Small intestine (tissue), 7 donors: ENCODE measurements at regions not wholly inside any gene's neighbourhood (a gene's known extent, or its start where the extent isn't known, plus 50 kb on each side); places are given as distances from the start of the nearest gene placed in this dataset.

Experiments
- DNase-seq, 2 donors: peaks; one replicate each; pipeline versions ENCODE4 v3.0.0 to v3.0.0-alpha.2; 2013
- FAIRE-seq: peaks from 2 replicates; lab custom pipeline; 2012; peaks lifted over from hg19 to GRCh38; lab: Jason Lieb, UNC
- H3K27ac ChIP-seq, 3 donors: one replicate each; pipeline ENCODE4 v1.5.1; 2013; ENCODE audit warnings: low read length in 2 of 3, mild to moderate bottlenecking in 2 of 3, control low read depth in 1 of 3, inconsistent platforms in 1 of 3, low read depth in 1 of 3, moderate library complexity in 1 of 3
- H3K27me3 ChIP-seq, 3 donors: one replicate each; pipeline ENCODE4 v1.6.1; 2013; ENCODE audit warnings: low read length in 3 of 3, inconsistent platforms in 1 of 3; ENCODE audit not compliant: control insufficient read depth in 3 of 3, insufficient read depth in 3 of 3
- H3K36me3 ChIP-seq, 3 donors: one replicate each; pipeline ENCODE4 v1.6.1; 2013; ENCODE audit warnings: low read length in 3 of 3, inconsistent platforms in 1 of 3, low read depth in 1 of 3, mild to moderate bottlenecking in 1 of 3, moderate library complexity in 1 of 3; ENCODE audit not compliant: control insufficient read depth in 3 of 3, insufficient read depth in 2 of 3
- H3K4me1 ChIP-seq, 3 donors: one replicate each; pipeline ENCODE4 v1.6.1; 2013; ENCODE audit warnings: low read length in 2 of 3, inconsistent platforms in 1 of 3, low read depth in 1 of 3, mild to moderate bottlenecking in 1 of 3, moderate library complexity in 1 of 3; ENCODE audit not compliant: control insufficient read depth in 3 of 3, insufficient read depth in 2 of 3
- H3K4me3 ChIP-seq, 3 donors: one replicate each; pipeline ENCODE4 v1.5.1; 2013; ENCODE audit warnings: low read length in 3 of 3, control low read depth in 1 of 3, inconsistent platforms in 1 of 3, low read depth in 1 of 3, mild to moderate bottlenecking in 1 of 3, moderate library complexity in 1 of 3
- H3K9me3 ChIP-seq, 2 donors: one replicate each; pipeline ENCODE4 v1.6.1; 2013; ENCODE audit warnings: low read depth in 1 of 2, low read length in 1 of 2; ENCODE audit not compliant: control insufficient read depth in 2 of 2, insufficient read depth in 1 of 2
- WGBS, 3 donors: extraction: QIAGEN DNeasy Blood & Tissue Kit; methylation state at CpG; one replicate each; pipeline ENCODE4 v1.1.7; 2013; 5-methylcytosine and 5-hydroxymethylcytosine counted together
- donor health status: healthy with polysubstance abuse.
- donor health status: control.
- donor health status: control.
- donor health status: Bipolar disorder and iron deficiency.
- donor health status: healthy.

DNA sequence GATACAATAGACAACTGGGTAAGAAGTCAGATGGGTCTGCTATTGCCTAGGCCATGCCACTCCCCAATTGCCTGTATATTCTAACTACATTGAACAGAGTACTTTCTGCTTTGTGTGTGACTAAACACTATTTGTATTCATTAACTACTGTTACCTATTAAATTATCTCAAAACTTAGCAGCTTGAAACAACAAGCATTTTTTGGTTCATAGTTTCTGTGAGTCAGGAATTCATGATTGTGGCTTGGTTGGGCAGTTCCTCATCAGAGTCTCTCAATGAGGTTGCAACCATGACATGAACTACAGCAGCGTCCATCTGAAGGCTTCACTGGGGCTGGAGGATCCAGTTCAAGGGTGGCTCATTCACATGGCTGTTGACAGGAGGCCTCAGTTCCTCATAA is 205.7 kb downstream of the EN1 start:
- Histone ChIP-seq H3K9me3 (no peaks in the 10 kb centered on the region), H3K4me1 (no peaks in the 10 kb centered on the region), H3K4me3 (no peak overlapping the region), H3K36me3 (no peaks in the 10 kb centered on the region), H3K27me3 (no peaks in the 10 kb centered on the region), H3K27ac (no peak overlapping the region)
- FAIRE-seq: no peak
- 62 to 81% (median 79%) methylated on average over 1 of the region's 1 CpG for WGBS, 3 donors
- DNase-seq: no peak

DNA sequence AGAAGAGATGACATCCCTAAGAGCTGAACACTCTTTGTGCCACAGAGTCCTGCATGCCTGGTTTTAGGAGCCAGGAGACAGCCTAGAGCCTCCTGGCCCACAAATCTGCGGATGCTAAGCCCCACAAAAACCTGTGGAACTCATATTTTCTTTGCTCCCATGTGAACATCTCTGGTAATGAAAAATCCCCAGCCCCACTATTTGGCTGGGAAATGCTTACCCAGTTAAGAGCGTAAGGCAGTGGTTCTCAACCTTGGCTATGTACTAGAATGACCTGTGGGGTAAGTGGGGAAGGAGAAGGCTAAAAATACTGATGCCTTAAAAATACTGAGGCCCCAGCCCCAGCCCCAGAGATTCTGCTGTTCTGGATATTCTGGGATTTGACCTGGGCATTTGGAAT is 208.1 kb downstream of the EN1 start:
- H3K27me3 ChIP-seq: no peaks in the 10 kb centered on the region
- no peaks in the 10 kb centered on the region for H3K36me3 ChIP-seq
- no peak for FAIRE-seq

DNA sequence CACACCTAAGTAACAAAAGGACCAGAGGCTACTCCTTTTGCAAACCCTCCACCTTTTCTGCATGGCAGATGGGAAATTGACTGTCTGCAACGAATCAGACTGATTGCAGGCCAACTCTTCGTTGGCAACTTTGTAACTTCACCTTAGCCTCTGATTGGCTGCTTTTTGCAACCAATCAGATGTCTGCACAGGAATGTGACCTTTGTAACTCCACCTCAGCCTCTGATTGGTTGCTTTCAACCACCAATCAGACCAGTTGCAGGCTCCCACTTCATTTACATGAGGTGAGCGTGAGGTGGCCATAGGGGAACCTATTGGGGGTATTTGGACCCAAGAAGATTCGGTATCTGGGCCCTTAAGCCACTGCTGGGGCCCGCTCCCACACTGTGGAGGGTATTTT is 209.0 kb downstream of the EN1 start:
- H3K27ac ChIP-seq: no peak overlapping the region
- WGBS, 3 donors: 68 to 75% (median 74%) methylated on average over 5 of the region's 5 CpGs
- H3K36me3 ChIP-seq: no peaks in the 10 kb centered on the region
- no peaks in the 10 kb centered on the region for H3K9me3 ChIP-seq
- DNase-seq (no peak), FAIRE-seq (no peak)
- no peak overlapping the region for H3K4me3 ChIP-seq
- H3K27me3 ChIP-seq: no peaks in the 10 kb centered on the region
- no peaks in the 10 kb centered on the region for H3K4me1 ChIP-seq

More for the DNA sequence above, 208.1 kb downstream of the EN1 start:
- 73 to 88% (median 77%) methylated on average over 2 of the region's 2 CpGs for WGBS, 3 donors
- Histone ChIP-seq H3K4me1 (no peaks in the 10 kb centered on the region), H3K4me3 (no peak overlapping the region), H3K9me3 (no peaks in the 10 kb centered on the region), H3K27ac (no peak overlapping the region)
- no peak for DNase-seq

- Histone ChIP-seq H3K27ac (no peak overlapping the region), H3K9me3 (peaks cover 0 to 3% of the 10 kb centered on the region in 2 donors), H3K4me1 (no peaks in the 10 kb centered on the region), H3K27me3 (no peaks in the 10 kb centered on the region), H3K36me3 (no peaks in the 10 kb centered on the region), H3K4me3 (no peak overlapping the region)
- FAIRE-seq: no peak
- no peak for DNase-seq
- WGBS, 3 donors: 51 to 67% (median 65%) methylated on average over 6 of the region's 6 CpGs
Measured at GRCh38 chr2:118635891-118636290, 211.6 kb downstream of the EN1 start.

GRCh38 chr2:118634876-118635275 is 212.6 kb downstream of the EN1 start:
- no peak overlapping the region for H3K4me3 ChIP-seq
- no peaks in the 10 kb centered on the region for H3K4me1 ChIP-seq
- no peak overlapping the region for H3K27ac ChIP-seq
- WGBS, 3 donors: 69 to 96% (median 86%) methylated on average over 3 of the region's 3 CpGs
- DNase-seq: no peak
- no peak for FAIRE-seq
- H3K36me3 ChIP-seq: no peaks in the 10 kb centered on the region
- peaks cover 0 to 3% of the 10 kb centered on the region in 2 donors for H3K9me3 ChIP-seq
- no peaks in the 10 kb centered on the region for H3K27me3 ChIP-seq

- 87 to 91% (median 88%) methylated on average over 9 of the region's 9 CpGs for whole genome bisulfite sequencing, 3 donors
- DNase-seq (no peak), FAIRE-seq (no peak)
- peaks cover 0 to 3% of the 10 kb centered on the region in 2 donors for H3K9me3 ChIP-seq
- H3K4me3 ChIP-seq: no peak overlapping the region
- H3K4me1 ChIP-seq: no peaks in the 10 kb centered on the region
- H3K27me3 ChIP-seq: no peaks in the 10 kb centered on the region
- H3K36me3 ChIP-seq: no peaks in the 10 kb centered on the region
- no peak overlapping the region for H3K27ac ChIP-seq
Measured at GRCh38 chr2:118633371-118634018, 214.0 kb downstream of the EN1 start.

DNA sequence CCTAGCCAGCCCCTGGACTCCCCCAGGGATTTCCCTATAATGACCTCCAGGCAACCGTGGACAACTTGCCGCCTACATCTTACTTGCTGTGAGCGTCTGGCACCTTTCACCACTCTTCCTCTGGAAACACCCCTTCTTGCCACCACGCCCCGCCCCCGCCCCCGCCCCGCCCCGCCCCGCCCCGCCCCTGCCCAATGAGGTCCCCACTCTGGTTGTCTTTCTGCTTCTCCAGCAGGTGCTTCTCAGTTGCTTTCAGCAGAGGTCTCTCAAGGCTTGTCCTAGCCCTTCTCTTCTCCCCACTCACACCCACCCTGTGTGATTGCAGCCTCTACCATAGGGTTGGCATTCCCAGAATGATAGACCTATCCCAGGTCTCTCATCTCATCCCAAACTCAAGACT is 214.5 kb downstream of the EN1 start:
- no peak overlapping the region for H3K4me3 ChIP-seq
- peaks cover 0 to 3% of the 10 kb centered on the region in 2 donors for H3K9me3 ChIP-seq
- FAIRE-seq (no peak), DNase-seq (no peak)
- no peaks in the 10 kb centered on the region for H3K27me3 ChIP-seq
- no peaks in the 10 kb centered on the region for H3K36me3 ChIP-seq
- H3K27ac ChIP-seq: no peak overlapping the region
- H3K4me1 ChIP-seq: no peaks in the 10 kb centered on the region
- WGBS, 3 donors: 44 to 72% (median 63%) methylated on average over 9 to 11 of the region's 11 CpGs

GRCh38 chr2:118627156-118627555 is 220.3 kb downstream of the EN1 start:
- FAIRE-seq: no peak
- peaks cover 0 to 3% of the 10 kb centered on the region in 2 donors for H3K9me3 ChIP-seq

DNA sequence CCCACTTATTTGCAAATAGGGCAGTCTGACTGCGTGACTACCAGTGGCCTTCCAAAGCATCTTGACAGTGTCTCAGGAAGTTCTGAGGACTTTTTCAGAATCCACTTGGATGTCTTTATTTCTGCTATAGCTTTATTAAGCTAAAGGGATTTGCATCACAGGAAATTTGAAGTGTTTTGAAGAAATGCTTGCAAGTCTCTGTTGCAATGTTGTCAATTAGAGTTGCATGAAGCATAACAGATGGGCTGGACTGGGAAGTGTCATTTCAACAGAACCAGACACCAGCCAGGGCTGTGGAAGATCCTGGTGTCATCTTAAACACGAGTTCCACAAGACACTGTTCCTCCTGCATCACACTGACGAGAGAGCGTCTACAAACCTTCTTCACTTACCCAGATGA is 224.5 kb downstream of the EN1 start:
- no peak overlapping the region for H3K4me3 ChIP-seq
- DNase-seq (no peak), FAIRE-seq (no peak)
- H3K27ac ChIP-seq: no peak overlapping the region
- H3K36me3 ChIP-seq: no peaks in the 10 kb centered on the region
- H3K27me3 ChIP-seq: peaks cover 0 to 3% (median 0%) of the 10 kb centered on the region in 3 donors
- H3K9me3 ChIP-seq: peaks cover 0 to 3% of the 10 kb centered on the region in 2 donors
- H3K4me1 ChIP-seq: no peaks in the 10 kb centered on the region
- WGBS, 3 donors: 79 to 94% (median 84%) methylated on average over 4 of the region's 4 CpGs

More at GRCh38 chr2:118627156-118627555, 220.3 kb downstream of the EN1 start:
- Histone ChIP-seq H3K36me3 (no peaks in the 10 kb centered on the region), H3K4me1 (no peaks in the 10 kb centered on the region), H3K27ac (no peak overlapping the region), H3K27me3 (no peaks in the 10 kb centered on the region), H3K4me3 (no peak overlapping the region)
- WGBS, 3 donors: 83 to 85% (median 84%) methylated on average over 3 of the region's 3 CpGs
- no peak for DNase-seq
